Activated CD8-positive, alpha-beta memory T cell treated with anti-CD3 and anti-CD28 coated beads, Interleukin-2, amount 50 U/mL, for 24 hours (primary cell): ENCODE measurements at regions not wholly inside any gene's neighbourhood (a gene's known extent, or its start where the extent isn't known, plus 50 kb on each side); places are given as distances from the start of the nearest gene placed in this dataset.

Source experiments
- DNase-seq: peaks from one replicate; pipeline ENCODE4 v3.0.0-alpha.2; 2020; ENCODE audit errors: extremely low read depth

GRCh38 chr21:15370462-15370975 lies 305.7 kb upstream of the NRIP1 start:
- no peak for DNase-seq

- no peak for DNase-seq
Measured at GRCh38 chr21:15373941-15374340, 309.1 kb upstream of the NRIP1 start.

DNA sequence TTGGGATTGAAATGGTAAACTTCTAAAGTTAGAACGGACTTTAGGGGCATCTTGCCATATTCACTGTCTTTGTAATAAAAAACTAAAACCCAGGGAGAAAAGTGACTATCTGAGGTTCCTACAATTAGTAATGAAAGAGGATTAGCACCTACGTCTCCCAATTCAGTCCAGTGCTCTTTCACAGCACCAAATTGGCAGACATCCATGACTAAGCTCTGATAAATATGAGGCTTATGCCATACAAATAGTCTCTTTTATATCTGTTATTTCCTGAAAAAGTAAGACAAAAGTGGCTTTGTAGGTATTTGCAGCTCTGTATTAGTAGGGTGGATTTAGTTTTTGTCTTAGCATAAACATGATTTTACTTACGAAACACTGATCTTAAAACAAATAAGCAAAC lies 315.0 kb upstream of the NRIP1 start:
- DNase-seq = no peak

- no peak for DNase-seq
Measured at GRCh38 chr21:15383588-15383987, 318.8 kb upstream of the NRIP1 start.

DNA sequence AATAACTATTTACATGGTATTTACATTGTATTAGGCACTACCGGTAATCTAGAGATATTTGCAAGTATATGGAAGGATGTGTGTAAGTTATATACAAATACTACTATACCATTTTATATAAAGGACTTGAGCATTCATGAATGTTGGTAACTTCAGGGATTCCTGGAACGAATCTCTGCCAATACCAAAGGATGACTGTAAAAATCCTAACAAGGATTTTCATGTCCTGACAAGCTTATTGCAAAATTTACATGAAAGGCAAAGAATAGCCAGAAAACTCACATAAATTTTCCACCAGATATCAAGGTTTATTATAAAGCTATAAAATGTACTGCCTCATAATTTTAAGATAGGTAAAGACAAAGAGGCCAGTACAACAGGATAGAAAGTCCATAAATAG lies 325.2 kb upstream of the NRIP1 start:
- no peak for DNase-seq

DNA sequence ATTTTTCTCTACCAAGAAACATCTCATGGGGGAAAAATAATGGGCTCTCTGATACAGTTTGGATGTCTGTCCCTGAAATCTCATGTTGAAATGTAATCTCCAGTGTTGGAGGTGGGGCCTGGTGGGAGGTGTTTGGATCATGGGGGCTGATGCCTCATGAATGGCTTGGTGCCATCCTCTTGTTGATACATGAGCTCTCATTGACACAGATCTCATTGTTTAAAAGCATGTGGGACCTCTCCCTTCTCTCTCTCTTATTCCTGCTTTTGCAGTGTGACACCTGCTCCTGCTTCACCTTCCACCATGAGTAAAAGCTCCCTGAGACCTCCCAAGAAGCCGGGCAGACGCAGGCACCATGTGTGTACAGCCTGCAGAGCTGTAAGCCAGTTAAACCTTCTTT lies 332.5 kb upstream of the NRIP1 start:
- no peak for DNase-seq

DNA sequence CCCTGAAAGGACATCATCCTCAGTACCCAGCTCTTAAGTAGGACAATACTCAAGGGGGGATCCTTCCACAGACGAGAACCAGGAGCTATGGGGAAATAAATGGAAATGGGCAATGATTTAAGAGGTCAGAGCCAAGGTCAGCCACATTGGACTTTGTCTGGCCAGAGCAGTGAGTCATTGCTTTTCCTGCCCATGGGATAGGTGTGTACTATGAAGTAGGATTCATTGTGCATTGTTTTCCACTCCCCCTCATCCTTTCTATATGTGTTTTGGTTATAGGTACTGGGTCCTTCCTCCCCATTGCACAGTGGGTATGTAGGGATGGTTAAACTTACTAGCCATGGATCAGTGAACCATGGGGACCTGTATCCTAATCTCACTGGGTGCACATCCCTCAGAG lies 328.9 kb upstream of the USP25 start:
- no peak for DNase-seq

DNA sequence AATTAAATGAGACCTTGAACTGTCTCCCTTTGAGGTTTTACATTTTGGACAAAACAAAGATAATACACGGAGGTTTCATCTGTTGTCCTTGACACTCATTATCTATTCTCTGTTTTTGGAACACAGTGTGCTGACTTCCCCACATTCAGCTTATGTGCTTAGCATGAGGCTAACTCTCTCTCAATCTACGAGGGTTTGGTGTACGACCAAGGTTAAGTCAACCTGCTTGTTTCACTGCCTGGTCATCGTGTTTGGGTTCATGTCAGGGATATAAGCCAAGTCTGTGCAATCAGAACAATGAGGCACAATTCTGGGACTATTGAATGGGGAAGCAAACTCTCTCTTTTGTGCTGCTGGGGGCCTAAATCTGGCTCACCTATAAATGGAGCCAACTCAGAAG lies 328.5 kb upstream of the USP25 start:
- no peak for DNase-seq

DNA sequence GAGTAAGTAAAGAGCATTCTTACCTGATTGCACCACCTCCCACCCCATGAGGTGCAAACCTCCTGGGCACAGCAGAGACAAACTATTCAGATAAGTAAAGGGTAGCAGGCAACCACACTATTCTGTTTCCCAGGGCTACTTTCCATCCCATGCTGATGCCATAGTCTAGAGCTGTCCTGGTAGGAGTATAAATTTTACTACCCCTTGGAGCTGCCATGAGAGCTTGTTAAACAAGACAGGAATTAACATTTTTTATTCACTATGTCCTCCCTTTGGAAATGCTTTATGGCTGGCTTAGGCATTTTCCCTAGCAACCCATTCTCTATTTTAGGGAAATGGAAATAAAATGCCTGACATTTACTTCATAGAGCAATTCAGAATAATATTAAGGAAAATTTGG lies 324.6 kb upstream of the USP25 start:
- no peak for DNase-seq

GRCh38 chr21:15406791-15407190 lies 323.0 kb upstream of the USP25 start:
- no peak for DNase-seq

DNA sequence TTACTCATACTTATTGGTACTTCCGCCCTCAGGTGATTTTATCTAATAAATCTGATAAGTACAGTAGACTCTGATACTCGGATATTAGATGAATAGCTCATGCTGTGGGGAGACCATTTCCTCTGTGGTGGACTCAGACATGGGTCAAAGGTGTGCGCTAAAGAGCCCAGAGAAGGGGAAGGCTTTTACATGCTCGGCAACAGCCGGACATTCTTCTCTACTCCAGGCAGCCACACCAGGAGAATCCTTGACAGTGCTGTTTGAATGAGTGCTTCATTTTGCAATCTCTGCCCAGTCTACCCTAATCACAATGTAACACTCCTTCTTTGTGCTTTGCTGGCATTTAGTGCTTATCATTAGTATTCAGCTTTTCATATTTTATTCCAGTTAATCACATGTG lies 322.2 kb upstream of the USP25 start:
- DNase-seq = no peak

- no peak for DNase-seq
Measured at GRCh38 chr21:15408089-15408488, 321.7 kb upstream of the USP25 start.

DNA sequence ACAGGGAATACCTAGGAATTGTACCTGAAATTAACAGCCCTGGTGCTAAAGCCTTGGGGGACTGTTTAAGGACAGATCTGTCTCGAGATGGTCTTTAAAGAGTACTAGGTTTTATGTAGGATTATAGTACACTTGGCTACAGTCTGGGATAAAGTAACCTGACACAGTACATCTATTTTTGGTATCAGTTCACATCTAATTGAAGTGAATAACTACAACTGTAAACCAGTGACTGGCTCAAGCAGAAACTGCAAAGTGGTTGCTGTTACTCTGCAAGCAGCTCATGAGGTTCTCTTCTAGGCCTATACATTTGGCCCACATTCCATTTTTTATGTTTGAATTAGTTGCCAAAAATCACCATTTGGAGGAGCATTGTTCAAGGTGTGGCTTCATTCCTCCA lies 320.8 kb upstream of the USP25 start:
- no peak for DNase-seq

GRCh38 chr21:15410853-15411252 lies 318.9 kb upstream of the USP25 start:
- DNase-seq = no peak

DNA sequence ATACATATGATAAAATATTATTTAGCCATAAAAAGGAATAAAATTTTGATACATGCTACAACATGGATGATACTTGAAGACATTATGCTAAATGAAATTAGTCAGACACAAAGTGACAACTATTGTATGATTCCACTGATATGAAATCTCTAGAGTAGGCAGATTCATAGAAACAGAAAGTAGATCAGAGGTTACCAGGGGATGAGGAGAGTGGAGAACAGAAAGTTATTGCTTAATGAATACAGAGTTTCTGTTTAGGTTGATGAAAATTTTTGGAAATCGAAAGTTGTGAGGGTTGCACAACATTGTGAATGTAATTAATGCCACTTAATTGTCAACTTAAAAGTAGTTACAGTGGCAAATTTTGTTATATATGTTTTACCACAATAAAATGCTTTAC lies 315.7 kb upstream of the USP25 start:
- no peak for DNase-seq

DNA sequence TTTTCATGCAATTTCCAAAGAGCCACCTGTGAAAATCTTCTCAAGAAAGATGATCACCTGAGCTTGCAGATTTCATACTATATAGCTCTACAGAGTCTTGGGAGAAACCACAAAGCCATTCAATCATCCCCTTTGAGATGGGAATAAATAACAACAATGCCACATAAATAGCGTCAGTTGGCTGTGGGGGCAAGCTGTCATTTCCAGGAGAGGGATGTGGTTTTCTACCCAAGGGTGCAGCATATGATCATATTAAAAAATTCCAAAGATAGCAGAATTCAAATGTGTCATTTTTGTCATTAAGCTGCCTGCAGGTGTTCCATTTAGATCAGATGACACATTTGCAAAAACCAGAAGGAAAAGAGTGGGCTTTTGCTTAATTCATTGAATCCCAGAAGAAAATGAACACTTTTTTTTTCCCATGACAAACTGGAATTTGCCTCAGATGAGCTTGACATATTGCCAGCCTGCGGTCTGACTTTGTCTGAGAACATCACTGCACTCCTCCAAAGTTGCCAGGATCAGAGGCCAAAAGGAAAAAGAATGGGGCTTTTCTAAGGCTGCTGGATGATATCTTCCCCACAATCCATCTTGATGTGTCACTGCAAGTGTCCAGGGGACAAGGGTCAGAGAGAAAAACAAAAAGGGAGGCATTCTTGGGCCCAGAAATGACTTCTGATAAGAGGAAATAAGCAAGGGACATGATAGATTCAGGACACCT lies 314.1 kb upstream of the USP25 start:
- no peak for DNase-seq

GRCh38 chr21:15421441-15421881 lies 308.3 kb upstream of the USP25 start:
- DNase-seq = no peak

DNA sequence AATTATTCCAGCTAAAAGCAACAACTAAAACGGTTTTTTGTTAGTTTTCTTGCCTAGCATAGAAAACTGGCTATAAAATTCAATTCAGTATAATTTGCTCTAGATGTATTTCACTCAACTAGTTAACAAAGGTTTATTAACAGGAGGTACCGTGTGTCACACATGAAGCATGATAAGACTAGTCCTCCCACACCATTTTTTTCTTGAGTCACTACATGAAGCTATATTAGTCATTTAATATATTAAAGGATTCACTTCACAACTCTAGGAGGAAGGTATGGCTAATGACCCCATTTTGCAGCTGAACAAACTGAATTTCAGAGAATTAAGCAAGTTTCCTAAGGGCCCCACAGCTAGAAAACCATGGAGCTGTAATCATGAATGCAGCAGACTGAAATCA lies 307.8 kb upstream of the USP25 start:
- no peak for DNase-seq

GRCh38 chr21:15422783-15423182 lies 307.0 kb upstream of the USP25 start:
- DNase-seq = no peak

GRCh38 chr21:15423676-15424445 lies 305.9 kb upstream of the USP25 start:
- DNase-seq = no peak

DNA sequence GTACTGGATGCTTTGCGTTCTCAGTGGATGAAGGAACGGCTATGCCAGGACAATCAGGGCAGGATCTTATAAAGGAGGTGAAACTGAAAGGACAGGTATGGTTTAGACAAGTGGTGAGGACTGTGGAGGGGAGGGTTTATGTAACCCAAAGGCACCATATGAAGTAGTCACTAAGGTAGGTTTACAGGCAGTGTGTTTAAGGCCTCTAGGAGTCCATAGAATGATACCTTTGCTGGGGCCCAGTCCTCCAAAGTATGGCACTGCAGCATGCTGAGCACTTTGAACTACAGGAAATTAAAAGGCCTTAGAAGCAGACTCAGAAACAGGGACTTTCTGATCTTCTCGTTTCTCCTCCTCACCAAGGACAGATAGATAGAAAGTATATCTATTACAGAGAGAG lies 304.7 kb upstream of the USP25 start:
- no peak for DNase-seq

DNA sequence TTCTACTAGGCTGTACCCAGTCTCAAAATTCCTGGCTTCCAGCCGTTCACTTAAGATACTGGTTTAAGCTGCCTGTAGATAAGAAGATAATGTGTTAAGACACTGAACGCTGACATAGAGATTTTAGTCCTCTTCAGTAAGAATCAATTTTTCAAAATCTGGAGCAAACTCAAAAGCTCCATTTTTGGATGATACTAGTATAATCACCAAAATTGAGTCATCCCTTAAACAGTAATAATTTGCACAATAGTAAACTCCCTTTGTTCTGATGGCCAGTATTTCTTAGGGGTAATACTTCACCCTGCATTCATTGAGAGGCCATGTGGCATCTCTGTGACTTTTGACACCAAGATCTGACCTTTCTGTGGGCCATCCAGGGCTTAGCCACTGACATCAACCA lies 299.8 kb upstream of the USP25 start:
- no peak for DNase-seq

DNA sequence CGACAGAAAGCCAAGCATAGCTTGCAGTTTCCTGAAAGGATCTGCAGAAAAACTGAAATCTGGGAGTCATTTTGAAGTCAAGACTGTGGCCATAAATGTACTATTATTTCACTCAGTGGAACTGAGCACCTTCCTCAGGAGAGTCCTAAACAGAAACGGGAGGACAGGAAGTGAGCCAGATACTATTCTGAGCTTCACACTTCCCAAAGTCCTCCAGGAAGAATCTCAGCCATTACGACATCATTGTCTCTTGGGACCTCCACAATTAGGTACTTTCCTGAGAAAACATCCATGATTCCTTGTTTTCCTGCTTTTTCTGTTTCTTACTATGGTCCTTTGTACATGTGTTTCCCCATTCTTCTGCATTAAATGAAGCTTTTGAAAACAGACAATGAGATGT lies 299.2 kb upstream of the USP25 start:
- no peak for DNase-seq
